Large intestine (tissue), 3 donors: ENCODE measurements at regions not wholly inside any gene's neighbourhood (a gene's known extent, or its start where the extent isn't known, plus 50 kb on each side); places are given as distances from the start of the nearest gene placed in this dataset.

Experiments
- DNase-seq, 2 donors: peaks; one replicate each; pipeline versions ENCODE4 v3.0.0 to v3.0.0-alpha.2; 2013
- H3K27ac ChIP-seq: one replicate; pipeline ENCODE4 v1.5.1; 2013; ENCODE audit warnings: low read length
- H3K27me3 ChIP-seq: 2 replicates; pipeline ENCODE4 v1.6.1; 2013; ENCODE audit warnings: low read length; ENCODE audit not compliant: control insufficient read depth, insufficient read depth
- H3K36me3 ChIP-seq: 2 replicates; pipeline ENCODE4 v1.6.1; 2013; ENCODE audit warnings: low read length; ENCODE audit not compliant: control insufficient read depth, insufficient read depth
- H3K4me1 ChIP-seq: one replicate; pipeline ENCODE4 v1.6.1; 2013; ENCODE audit warnings: low read length; ENCODE audit not compliant: control insufficient read depth, insufficient read depth
- H3K4me3 ChIP-seq: one replicate; pipeline ENCODE4 v1.5.1; 2013; ENCODE audit warnings: low read length
- H3K9me3 ChIP-seq: one replicate; pipeline ENCODE4 v1.6.1; 2013; ENCODE audit warnings: mild to moderate bottlenecking, low read depth, low read length, moderate library complexity; ENCODE audit not compliant: control insufficient read depth
- WGBS: methylation state at CpG from one replicate; pipeline ENCODE4 v1.1.5; 2013; ENCODE audit warnings: low lambda C conversion rate; ENCODE audit not compliant: insufficient coverage; 5-methylcytosine and 5-hydroxymethylcytosine counted together

- Histone ChIP-seq H3K4me3 (no peak overlapping the region), H3K27me3 (no peaks in the 10 kb centered on the region), H3K36me3 (no peaks in the 10 kb centered on the region), H3K9me3 (no peaks in the 10 kb centered on the region), H3K4me1 (no peaks in the 10 kb centered on the region), H3K27ac (no peak overlapping the region)
- 100% methylated on average over 1 of the region's 5 CpGs for WGBS
- DNase-seq = no peak
These were observed 1088.9 kb upstream of the PIK3C3 start for GRCh38 chr18:40866013-40866645.

GRCh38 chr18:40864846-40865245, 1090.2 kb upstream of the PIK3C3 start:
- H3K27ac ChIP-seq = no peak overlapping the region
- no peak overlapping the region for H3K4me3 ChIP-seq
- H3K36me3 ChIP-seq = no peaks in the 10 kb centered on the region
- no peak for DNase-seq
- 100% methylated on average over 1 of the region's 2 CpGs for WGBS
- no peaks in the 10 kb centered on the region for H3K9me3 ChIP-seq
- no peaks in the 10 kb centered on the region for H3K27me3 ChIP-seq
- H3K4me1 ChIP-seq = no peaks in the 10 kb centered on the region

GRCh38 chr18:40863801-40864200, 1091.2 kb upstream of the PIK3C3 start:
- no peaks in the 10 kb centered on the region for H3K9me3 ChIP-seq
- H3K27ac ChIP-seq = no peak overlapping the region
- no peaks in the 10 kb centered on the region for H3K27me3 ChIP-seq
- 90% methylated on average over 2 of the region's 3 CpGs for WGBS
- DNase-seq = no peak
- H3K4me3 ChIP-seq = no peak overlapping the region
- no peaks in the 10 kb centered on the region for H3K4me1 ChIP-seq
- no peaks in the 10 kb centered on the region for H3K36me3 ChIP-seq

GRCh38 chr18:40860189-40860588, 1094.8 kb upstream of the PIK3C3 start:
- no peak for DNase-seq
- H3K27me3 ChIP-seq = no peaks in the 10 kb centered on the region
- H3K4me3 ChIP-seq = no peak overlapping the region
- no peaks in the 10 kb centered on the region for H3K9me3 ChIP-seq
- H3K27ac ChIP-seq = no peak overlapping the region
- no peaks in the 10 kb centered on the region for H3K36me3 ChIP-seq
- no peaks in the 10 kb centered on the region for H3K4me1 ChIP-seq
- 40% methylated on average over 1 of the region's 2 CpGs for WGBS

- DNase-seq = no peak
- WGBS = 100% methylated on average over 2 of the region's 4 CpGs
- no peaks in the 10 kb centered on the region for H3K4me1 ChIP-seq
These were observed 1099.4 kb upstream of the PIK3C3 start for GRCh38 chr18:40855661-40856060.

GRCh38 chr18:40852406-40852805, 1102.6 kb upstream of the PIK3C3 start:
- Histone ChIP-seq H3K27me3 (no peaks in the 10 kb centered on the region), H3K36me3 (no peaks in the 10 kb centered on the region), H3K4me3 (no peak overlapping the region), H3K9me3 (no peaks in the 10 kb centered on the region), H3K27ac (no peak overlapping the region), H3K4me1 (no peaks in the 10 kb centered on the region)
- no peak for DNase-seq
- WGBS = no CpG with 5 or more reads among the region's 2 CpGs

More at GRCh38 chr18:40855661-40856060, 1099.4 kb upstream of the PIK3C3 start:
- no peak overlapping the region for H3K4me3 ChIP-seq
- no peak overlapping the region for H3K27ac ChIP-seq
- H3K9me3 ChIP-seq = no peaks in the 10 kb centered on the region
- no peaks in the 10 kb centered on the region for H3K27me3 ChIP-seq
- H3K36me3 ChIP-seq = no peaks in the 10 kb centered on the region

- WGBS = no CpG with 5 or more reads among the region's 3 CpGs
- no peaks in the 10 kb centered on the region for H3K36me3 ChIP-seq
- H3K4me3 ChIP-seq = no peak overlapping the region
- no peaks in the 10 kb centered on the region for H3K9me3 ChIP-seq
- no peak for DNase-seq
- H3K27ac ChIP-seq = no peak overlapping the region
- no peaks in the 10 kb centered on the region for H3K27me3 ChIP-seq
- no peaks in the 10 kb centered on the region for H3K4me1 ChIP-seq
These were observed 1104.0 kb upstream of the PIK3C3 start for GRCh38 chr18:40851014-40851429.

- no peaks in the 10 kb centered on the region for H3K36me3 ChIP-seq
- DNase-seq = no peak
- H3K27ac ChIP-seq = no peak overlapping the region
- no peaks in the 10 kb centered on the region for H3K9me3 ChIP-seq
- no peaks in the 10 kb centered on the region for H3K4me1 ChIP-seq
- H3K4me3 ChIP-seq = no peak overlapping the region
- no peaks in the 10 kb centered on the region for H3K27me3 ChIP-seq
- no CpG with 5 or more reads among the region's 1 CpG for WGBS
These were observed 1105.1 kb upstream of the PIK3C3 start for GRCh38 chr18:40849886-40850285.

GRCh38 chr18:40841467-40841866, 1113.6 kb upstream of the PIK3C3 start:
- H3K36me3 ChIP-seq = no peaks in the 10 kb centered on the region
- no peak overlapping the region for H3K27ac ChIP-seq
- no peaks in the 10 kb centered on the region for H3K9me3 ChIP-seq
- no peak for DNase-seq
- no peaks in the 10 kb centered on the region for H3K4me1 ChIP-seq
- no peaks in the 10 kb centered on the region for H3K27me3 ChIP-seq
- no peak overlapping the region for H3K4me3 ChIP-seq

GRCh38 chr18:40841063-40841462, 1114.0 kb upstream of the PIK3C3 start:
- no peak for DNase-seq
- Histone ChIP-seq H3K27ac (no peak overlapping the region), H3K27me3 (no peaks in the 10 kb centered on the region), H3K4me1 (no peaks in the 10 kb centered on the region), H3K4me3 (no peak overlapping the region), H3K36me3 (no peaks in the 10 kb centered on the region), H3K9me3 (no peaks in the 10 kb centered on the region)
- WGBS = 81% methylated on average over 2 of the region's 3 CpGs

- H3K4me3 ChIP-seq = no peak overlapping the region
- no peaks in the 10 kb centered on the region for H3K36me3 ChIP-seq
- WGBS = 100% methylated on average over 1 of the region's 3 CpGs
- no peaks in the 10 kb centered on the region for H3K4me1 ChIP-seq
- H3K27me3 ChIP-seq = no peaks in the 10 kb centered on the region
- no peaks in the 10 kb centered on the region for H3K9me3 ChIP-seq
- DNase-seq = no peak
- H3K27ac ChIP-seq = no peak overlapping the region
These were observed 1122.7 kb upstream of the PIK3C3 start for GRCh38 chr18:40832362-40832761.
